OCI-LY7 (cell line): ENCODE measurements at regions not wholly inside any gene's neighbourhood (a gene's known extent, or its start where the extent isn't known, plus 50 kb on each side); places are given as distances from the start of the nearest gene placed in this dataset.
"Not testable (repeated sequence)": the region's sequence is repeated elsewhere in the genome, so short reads cannot be mapped to it uniquely, and the experiment has no call there.

Source experiments
- EZH2phosphoT487 ChIP-seq: fragments of 200-600 bp; sonication (generic); IDR thresholded peaks from 2 replicates; pipeline ENCODE4 v1.6.1; 2018; ENCODE audit warnings: low read depth, borderline replicate concordance, mild to moderate bottlenecking, mixed run types, antibody characterized with exemption, low read length, moderate library complexity, mixed read lengths
- TF ChIP-seq, protein P1 (sequence below): fragments of 200-600 bp; sonication (generic); conservative IDR thresholded peaks from 2 replicates; pipeline ENCODE4 v1.5.1; 2014; ENCODE audit warnings: mild to moderate bottlenecking, antibody characterized with exemption, low read length, moderate library complexity, mixed read lengths

DNA sequence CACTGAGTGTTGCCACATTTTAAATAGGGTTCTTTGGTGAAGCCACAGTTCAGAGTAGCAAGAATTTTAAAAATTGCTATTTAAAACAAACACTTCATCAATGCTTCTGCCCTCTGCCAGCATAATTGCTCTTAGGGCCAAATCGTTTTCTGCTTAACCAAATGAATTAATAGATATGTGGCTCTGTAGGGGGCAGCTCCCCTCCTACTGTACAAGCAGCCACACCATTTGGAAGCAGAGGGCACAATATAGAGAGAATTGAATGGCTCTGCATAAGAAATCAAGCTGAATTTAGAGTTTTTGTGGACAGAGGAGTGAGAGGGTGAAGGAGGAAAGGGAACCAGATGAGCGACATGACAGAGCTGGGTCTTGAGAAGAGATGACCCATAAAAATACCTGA lies 103.8 kb upstream of the ELMO1 start:
- TF ChIP-seq, protein P1, sequence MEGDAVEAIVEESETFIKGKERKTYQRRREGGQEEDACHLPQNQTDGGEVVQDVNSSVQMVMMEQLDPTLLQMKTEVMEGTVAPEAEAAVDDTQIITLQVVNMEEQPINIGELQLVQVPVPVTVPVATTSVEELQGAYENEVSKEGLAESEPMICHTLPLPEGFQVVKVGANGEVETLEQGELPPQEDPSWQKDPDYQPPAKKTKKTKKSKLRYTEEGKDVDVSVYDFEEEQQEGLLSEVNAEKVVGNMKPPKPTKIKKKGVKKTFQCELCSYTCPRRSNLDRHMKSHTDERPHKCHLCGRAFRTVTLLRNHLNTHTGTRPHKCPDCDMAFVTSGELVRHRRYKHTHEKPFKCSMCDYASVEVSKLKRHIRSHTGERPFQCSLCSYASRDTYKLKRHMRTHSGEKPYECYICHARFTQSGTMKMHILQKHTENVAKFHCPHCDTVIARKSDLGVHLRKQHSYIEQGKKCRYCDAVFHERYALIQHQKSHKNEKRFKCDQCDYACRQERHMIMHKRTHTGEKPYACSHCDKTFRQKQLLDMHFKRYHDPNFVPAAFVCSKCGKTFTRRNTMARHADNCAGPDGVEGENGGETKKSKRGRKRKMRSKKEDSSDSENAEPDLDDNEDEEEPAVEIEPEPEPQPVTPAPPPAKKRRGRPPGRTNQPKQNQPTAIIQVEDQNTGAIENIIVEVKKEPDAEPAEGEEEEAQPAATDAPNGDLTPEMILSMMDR: not testable (repeated sequence)
- TF ChIP-seq EZH2phosphoT487: not testable (repeated sequence)
